SK-N-MC (cell line): ENCODE measurements at regions not wholly inside any gene's neighbourhood (a gene's known extent, or its start where the extent isn't known, plus 50 kb on each side); places are given as distances from the start of the nearest gene placed in this dataset.

Experiments
- DNase-seq: peaks from one replicate; pipeline ENCODE4 v3.0.0-alpha.2; 2011; ENCODE audit warnings: low read depth, low spot score
- H3K27ac ChIP-seq: fragments of 200-600 bp; sonication (generic); 2 replicates; pipeline ENCODE4 v1.5.1; 2016; ENCODE audit warnings: mixed run types
- H3K36me3 ChIP-seq: fragments of 200-600 bp; sonication (generic); 2 replicates; pipeline ENCODE4 v1.6.1; 2017; ENCODE audit warnings: antibody characterized with exemption, low read length, mixed read lengths; ENCODE audit not compliant: insufficient read depth
- H3K4me3 ChIP-seq: fragments of 200-600 bp; sonication (generic); 2 replicates; pipeline ENCODE4 v1.5.1; 2016
- H3K9ac ChIP-seq: fragments of 200-600 bp; sonication (generic); 2 replicates; pipeline ENCODE4 v1.8.0; 2017; ENCODE audit warnings: mixed run types, mixed read lengths; ENCODE audit not compliant: insufficient read length
- H3K9me3 ChIP-seq: fragments of 200-600 bp; sonication (generic); 2 replicates; pipeline ENCODE4 v1.6.1; 2017; ENCODE audit warnings: low read depth, mild to moderate bottlenecking, antibody characterized with exemption, low read length, moderate library complexity, mixed read lengths
- EZH2 ChIP-seq: fragments of 200-600 bp; sonication (generic); IDR thresholded peaks from one replicate; pipeline ENCODE4 v1.6.1; 2017; ENCODE audit warnings: antibody characterized with exemption
- FOXP2 ChIP-seq: optimal IDR thresholded peaks from 2 replicates; pipeline ENCODE3; 2011; ENCODE audit warnings: mild to moderate bottlenecking, moderate library complexity; ENCODE audit not compliant: insufficient read depth; ENCODE audit errors: extremely low read length, control extremely low read depth
- POLR2AphosphoS5 ChIP-seq: IDR thresholded peaks from 2 replicates; pipeline ENCODE4 v1.6.1; 2012; ENCODE audit warnings: mild to moderate bottlenecking, low read depth, low read length, borderline replicate concordance

DNA sequence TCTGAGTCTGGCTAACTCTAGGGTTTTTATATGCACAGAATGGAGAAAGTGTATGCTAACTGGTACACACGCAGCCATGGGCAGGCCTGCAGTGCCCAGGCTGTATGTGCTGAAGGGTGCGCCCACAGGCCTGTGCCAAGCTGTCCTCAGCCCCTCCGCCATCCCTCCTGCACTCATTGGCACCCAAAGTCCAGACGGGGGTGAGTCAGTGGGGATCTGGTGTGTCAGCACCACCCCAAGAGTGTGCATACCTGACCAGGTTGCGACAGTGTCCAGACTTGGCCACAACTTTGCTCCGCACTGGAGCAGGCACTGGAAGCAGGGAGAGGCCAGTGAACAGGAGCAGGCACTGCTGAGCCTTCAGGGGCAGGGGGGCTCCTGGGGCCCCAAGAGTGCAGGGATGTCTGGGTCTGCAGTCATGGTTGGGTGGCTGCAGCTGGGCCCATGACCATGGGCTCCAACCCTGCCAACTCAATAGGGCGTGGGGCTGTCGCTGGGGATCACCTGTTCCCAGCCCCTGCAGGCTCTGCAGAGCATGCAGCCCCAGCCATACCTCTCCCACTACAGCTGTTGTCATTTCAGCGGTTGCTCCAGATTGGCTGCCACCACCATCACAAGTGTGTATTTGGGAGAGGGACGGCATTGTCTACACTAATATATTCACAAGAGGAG, 717.8 kb downstream of the EPHA7 start:
- H3K36me3 ChIP-seq, result no peaks in the 10 kb centered on the region
- H3K9me3 ChIP-seq, result no peaks in the 10 kb centered on the region
- DNase-seq, result no peak
- H3K27ac ChIP-seq, result no peak overlapping the region
- H3K4me3 ChIP-seq, result no peak overlapping the region
- TF ChIP-seq EZH2 (no peak), POLR2AphosphoS5 (no peak), FOXP2 (no peak)
- H3K9ac ChIP-seq, result no peak overlapping the region

DNA sequence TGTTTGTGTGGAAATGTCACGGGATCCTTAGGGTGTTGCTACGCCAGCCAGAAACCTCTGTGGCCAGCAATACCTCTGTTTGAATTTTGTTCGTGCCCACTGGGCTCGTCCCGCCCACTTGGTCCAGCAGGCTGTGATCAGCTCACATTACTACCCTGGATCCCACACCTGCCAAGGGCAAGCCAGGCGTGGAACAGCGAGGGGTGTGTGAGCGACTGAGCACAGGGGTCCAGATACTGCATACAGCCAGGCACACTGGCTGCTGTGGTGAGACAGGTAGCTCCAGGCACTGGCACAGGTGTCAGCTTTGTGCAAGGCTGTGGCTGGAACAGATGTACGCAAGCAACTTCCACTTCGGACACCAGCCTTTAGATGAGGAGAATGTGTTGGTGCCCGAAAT, 718.9 kb downstream of the EPHA7 start:
- TF ChIP-seq FOXP2, result no peak
- TF ChIP-seq POLR2AphosphoS5, result no peak
- TF ChIP-seq EZH2, result no peak
- H3K36me3 ChIP-seq, result no peaks in the 10 kb centered on the region
- DNase-seq, result no peak
- H3K9ac ChIP-seq, result no peak overlapping the region
- H3K9me3 ChIP-seq, result no peaks in the 10 kb centered on the region
- no peak overlapping the region for H3K4me3 ChIP-seq
- H3K27ac ChIP-seq, result no peak overlapping the region

DNA sequence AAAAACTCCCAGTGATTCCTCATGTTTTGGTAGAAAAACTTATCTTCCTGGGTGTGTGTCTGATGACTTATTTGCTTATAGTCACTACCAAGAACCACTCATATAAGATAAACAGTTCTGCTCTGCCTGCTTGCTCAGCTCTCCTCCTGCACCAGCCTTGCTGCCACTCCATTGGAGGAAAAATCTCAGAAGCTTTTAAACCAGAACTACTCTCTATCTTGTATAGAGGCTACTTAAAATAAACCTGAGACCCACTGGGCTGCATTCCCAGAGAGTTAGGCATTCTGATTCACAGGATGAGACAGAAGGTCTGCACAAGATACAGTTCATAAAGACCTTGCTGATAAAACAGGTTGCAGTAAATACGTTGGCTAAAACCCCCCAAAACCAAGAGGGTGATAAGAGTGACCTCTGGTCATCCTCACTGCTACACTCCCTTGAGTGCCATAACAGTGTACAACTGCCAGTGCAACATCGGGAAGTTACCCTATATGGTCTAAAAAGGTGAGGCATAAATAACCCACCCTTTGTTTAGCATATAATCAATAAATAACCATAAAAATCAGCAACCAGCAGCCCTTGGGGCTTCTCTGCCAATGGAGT, 728.3 kb downstream of the EPHA7 start:
- no peak overlapping the region for H3K4me3 ChIP-seq
- no peak overlapping the region for H3K9ac ChIP-seq
- no peak for DNase-seq
- no peak for TF ChIP-seq FOXP2
- TF ChIP-seq POLR2AphosphoS5, result no peak
- TF ChIP-seq EZH2, result no peak
- H3K9me3 ChIP-seq, result no peaks in the 10 kb centered on the region
- H3K36me3 ChIP-seq, result no peaks in the 10 kb centered on the region
- H3K27ac ChIP-seq, result no peak overlapping the region

DNA sequence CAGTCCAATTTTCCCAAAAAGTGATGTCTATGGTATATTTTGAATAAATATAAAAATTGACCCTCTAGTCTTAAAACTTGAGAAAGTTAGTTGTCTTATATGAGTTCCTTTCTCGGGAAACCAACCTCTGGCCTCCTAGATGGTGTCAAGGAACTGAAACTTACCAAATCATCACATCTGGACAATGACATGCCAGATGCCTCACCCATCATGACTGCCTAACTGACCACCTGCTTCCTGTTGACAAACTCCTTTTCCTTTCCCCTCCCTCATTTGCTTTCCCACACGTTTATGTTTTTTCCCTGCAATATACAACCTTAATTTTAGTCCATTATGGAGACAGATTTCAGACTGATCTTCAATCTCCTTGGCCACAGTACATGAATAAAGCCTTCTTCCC, 731.0 kb downstream of the EPHA7 start:
- DNase-seq, result no peak
- no peak overlapping the region for H3K27ac ChIP-seq
- no peaks in the 10 kb centered on the region for H3K9me3 ChIP-seq
- H3K9ac ChIP-seq, result no peak overlapping the region
- TF ChIP-seq FOXP2 (no peak), POLR2AphosphoS5 (no peak)
- no peak overlapping the region for H3K4me3 ChIP-seq
- no peaks in the 10 kb centered on the region for H3K36me3 ChIP-seq

DNA sequence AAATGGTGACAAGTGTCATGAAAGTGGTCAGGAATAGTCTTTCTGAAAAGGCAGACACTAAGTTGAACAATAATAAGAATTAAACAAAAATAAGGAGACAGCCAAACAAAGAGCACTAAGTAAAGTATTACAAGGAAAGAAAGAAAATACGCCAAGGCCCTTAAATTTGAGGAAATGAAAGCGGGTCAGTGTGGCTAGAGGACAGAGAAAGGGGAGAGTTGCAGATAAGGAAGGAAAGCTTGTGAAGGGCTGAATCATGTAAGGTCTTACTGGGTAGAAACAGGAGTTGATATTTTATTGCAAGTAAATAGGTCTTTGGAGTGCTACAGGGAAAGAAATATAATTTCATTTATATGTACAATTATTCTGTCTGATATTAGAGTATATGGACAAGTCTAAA, 732.1 kb downstream of the EPHA7 start:
- Histone ChIP-seq H3K4me3 (no peak overlapping the region), H3K9ac (no peak overlapping the region), H3K9me3 (no peaks in the 10 kb centered on the region), H3K27ac (no peak overlapping the region), H3K36me3 (no peaks in the 10 kb centered on the region)
- no peak for DNase-seq
- TF ChIP-seq EZH2, result no peak
- no peak for TF ChIP-seq POLR2AphosphoS5
- TF ChIP-seq FOXP2, result no peak

DNA sequence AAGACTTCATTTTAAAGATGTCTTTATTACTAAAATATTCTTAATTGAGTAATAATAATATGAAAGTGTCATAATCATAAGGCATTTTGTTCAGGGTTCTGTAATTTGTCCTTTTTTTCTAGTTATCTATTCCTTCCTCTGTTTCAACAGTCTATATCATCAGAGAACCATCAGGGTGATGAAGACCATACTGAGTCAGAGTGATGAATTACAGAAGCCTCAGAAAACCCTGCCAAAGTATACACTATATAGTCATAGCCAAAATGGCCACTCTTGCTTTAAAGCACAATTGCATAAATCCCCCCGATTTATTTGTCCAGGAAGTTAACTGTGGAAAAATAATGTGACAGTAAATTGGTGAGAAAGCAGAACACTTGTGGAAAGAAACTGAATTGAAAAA, 735.0 kb downstream of the EPHA7 start:
- no peak for DNase-seq

DNA sequence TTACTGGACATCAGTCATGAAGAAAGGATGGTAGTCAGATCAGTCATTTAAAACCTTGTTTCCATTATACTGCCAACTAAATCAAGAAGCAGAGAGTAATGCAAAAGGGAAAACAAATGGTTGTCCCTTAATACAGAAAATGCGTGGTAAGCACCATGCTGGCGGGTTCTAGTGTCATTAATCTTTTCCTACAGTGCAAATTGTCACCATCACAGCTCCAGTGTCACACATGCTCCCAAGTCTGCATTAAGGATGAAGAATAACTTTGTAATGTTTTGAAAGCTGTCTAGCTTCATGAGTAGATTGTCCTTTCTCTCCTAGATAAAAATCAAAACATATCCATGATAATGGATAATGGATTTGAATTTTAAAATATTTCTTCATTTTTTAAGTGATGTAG, 735.6 kb downstream of the EPHA7 start:
- Histone ChIP-seq H3K27ac (no peak overlapping the region), H3K36me3 (no peaks in the 10 kb centered on the region), H3K9ac (no peak overlapping the region), H3K4me3 (no peak overlapping the region), H3K9me3 (no peaks in the 10 kb centered on the region)
- TF ChIP-seq POLR2AphosphoS5, result no peak
- no peak for TF ChIP-seq FOXP2
- TF ChIP-seq EZH2, result no peak
- DNase-seq, result no peak

More for the DNA sequence above, 735.0 kb downstream of the EPHA7 start:
- H3K27ac ChIP-seq, result no peak overlapping the region
- H3K9me3 ChIP-seq, result no peaks in the 10 kb centered on the region
- no peaks in the 10 kb centered on the region for H3K36me3 ChIP-seq
- H3K4me3 ChIP-seq, result no peak overlapping the region
- H3K9ac ChIP-seq, result no peak overlapping the region
- no peak for TF ChIP-seq EZH2
- TF ChIP-seq FOXP2, result no peak

DNA sequence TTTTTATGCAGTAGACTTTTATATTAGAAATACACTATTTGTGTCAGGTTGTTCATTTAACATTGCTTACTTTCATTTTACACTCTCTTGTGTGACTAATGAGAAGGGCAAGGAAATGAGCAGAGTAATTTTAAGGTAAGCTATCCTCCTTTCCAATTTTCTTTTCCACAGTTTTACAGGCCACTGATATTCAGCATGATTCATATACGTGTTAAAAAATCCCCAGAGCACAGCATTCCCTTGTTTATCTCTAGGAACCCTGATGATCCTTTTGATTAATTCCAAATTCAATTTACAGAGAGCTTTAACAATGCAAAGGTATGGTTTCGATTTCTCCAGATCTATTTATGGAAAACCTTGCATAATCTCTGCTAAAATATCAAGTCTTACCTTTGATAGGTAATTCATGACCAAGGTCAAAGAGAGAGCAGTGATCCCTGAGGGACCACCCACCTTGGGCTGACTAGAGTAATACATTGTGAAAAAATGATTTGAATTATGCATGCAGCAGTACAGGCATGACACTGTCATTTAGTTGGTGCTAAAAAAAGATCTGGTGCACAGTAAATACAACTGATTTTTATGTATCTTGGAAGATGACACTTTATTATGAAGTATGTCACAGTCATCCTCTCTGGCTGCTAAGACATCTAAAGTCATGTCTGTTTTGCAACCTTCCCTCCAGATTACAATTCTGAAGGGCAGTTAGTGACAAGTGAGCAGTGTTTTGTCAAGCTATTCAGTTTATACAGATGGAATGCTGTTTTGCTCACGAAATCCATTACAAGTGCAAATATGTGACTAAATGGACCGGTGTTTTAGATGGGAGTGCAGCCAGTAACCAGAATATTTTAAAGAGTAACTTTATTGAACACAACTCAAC, 736.6 kb downstream of the EPHA7 start:
- H3K9ac ChIP-seq, result no peak overlapping the region
- H3K36me3 ChIP-seq, result no peaks in the 10 kb centered on the region
- no peak for TF ChIP-seq EZH2
- TF ChIP-seq FOXP2, result no peak
- no peak for DNase-seq
- H3K9me3 ChIP-seq, result no peaks in the 10 kb centered on the region
- no peak overlapping the region for H3K4me3 ChIP-seq
- H3K27ac ChIP-seq, result no peak overlapping the region
